HG03108 (cell line): ENCODE measurements at regions not wholly inside any gene's neighbourhood (a gene's known extent, or its start where the extent isn't known, plus 50 kb on each side); places are given as distances from the start of the nearest gene placed in this dataset.
"Not testable (repeated sequence)": the region's sequence is repeated elsewhere in the genome, so short reads cannot be mapped to it uniquely, and the experiment has no call there.

Experiments used
- ATAC-seq: cut with Tn5 transposase; IDR thresholded peaks from one replicate; pipeline ENCODE4 v1.9.1; 2021; ENCODE audit warnings: moderate library complexity; ENCODE audit not compliant: unreplicated experiment

DNA sequence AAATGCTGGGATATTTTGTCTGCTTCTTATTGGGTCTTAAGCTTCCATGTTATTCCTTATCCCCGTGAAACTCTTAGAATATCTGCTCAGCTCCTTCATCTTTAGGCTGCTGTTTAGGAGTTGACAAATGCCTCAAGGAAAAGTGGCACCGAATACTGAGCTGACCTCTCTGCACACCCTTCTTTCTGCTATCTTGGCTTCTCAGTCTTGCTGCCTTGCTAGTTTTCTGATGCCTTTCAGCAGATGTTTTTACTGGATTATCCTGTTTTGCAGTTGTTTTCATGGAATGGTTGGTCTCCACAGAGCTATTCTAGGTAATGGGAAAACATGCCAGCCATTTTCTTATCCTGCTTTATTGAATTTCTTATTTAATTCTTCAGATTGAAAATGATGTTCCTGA is 86.3 kb downstream of the GYPE start:
- no peak for ATAC-seq

DNA sequence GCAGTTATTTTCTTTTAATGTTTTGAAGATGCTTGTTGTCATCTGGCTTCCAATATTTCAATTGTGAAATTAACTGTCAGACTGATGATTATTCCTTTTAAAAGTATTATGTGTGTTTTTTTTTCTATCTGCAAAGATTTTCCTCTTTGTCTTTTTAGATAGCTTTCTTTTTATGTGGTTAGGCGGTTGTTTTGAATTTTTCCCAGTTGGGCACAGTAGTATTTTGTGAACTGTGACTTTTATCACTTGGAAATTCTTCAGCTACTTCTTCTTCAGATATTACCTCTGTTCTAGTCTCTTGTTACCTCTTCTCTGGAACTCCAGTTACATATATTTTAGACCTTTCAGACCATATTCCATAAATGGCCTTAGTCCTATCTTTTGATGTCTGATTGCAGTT is 87.5 kb downstream of the GYPE start:
- ATAC-seq: not testable (repeated sequence)

DNA sequence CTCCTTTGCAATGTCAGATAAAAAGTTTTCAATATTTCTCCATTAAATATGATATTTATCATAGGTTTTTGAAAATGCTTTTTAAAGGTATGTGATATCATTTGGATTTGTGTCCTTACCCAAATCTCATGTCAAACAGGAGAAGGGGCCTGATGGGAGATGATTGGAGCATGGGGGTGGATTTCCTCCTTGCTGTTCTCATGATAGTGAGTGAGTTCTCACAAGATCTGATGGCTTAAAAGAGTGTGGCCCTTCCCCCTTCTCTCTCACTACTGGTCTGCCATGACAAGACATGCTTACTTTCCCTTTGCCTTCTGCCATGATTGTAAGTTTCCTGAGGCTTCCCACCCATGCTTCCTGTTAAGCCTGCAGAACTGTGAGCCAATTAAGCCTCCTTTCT is 90.0 kb downstream of the GYPE start:
- not testable (repeated sequence) for ATAC-seq

DNA sequence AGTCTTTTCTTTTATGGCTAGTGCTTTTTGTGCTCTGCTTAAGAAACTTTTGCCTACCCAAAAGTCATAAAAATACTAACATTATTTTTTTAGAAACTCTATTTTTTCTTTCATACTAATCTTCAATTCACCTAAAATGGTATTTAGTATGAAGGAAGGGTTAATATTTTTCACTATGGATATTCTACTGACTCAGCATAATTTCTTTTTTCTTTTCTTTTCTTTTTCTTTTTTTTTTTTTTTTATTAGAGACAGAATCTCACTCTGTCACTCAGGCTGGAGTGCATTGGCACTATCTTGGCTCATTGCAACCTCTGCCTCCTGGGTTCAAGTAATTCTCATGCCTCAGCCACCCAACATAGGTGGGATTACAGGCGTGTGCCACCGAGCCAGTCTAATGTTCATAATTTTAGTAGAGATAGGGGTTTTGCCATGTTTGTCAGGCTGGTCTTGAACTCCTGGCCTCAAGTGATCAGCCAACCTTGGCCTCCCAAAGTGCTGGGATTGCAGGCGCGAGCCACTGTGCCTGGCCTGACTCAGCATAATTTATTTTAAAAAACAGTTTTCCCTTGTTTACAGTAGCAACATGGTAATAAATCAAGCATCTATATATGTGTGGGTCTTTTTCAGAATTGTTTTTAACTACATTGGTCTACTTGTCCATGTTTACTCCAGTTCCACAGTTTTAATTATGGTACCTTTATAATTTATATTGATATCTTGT is 91.8 kb downstream of the GYPE start:
- ATAC-seq: not testable (repeated sequence)

DNA sequence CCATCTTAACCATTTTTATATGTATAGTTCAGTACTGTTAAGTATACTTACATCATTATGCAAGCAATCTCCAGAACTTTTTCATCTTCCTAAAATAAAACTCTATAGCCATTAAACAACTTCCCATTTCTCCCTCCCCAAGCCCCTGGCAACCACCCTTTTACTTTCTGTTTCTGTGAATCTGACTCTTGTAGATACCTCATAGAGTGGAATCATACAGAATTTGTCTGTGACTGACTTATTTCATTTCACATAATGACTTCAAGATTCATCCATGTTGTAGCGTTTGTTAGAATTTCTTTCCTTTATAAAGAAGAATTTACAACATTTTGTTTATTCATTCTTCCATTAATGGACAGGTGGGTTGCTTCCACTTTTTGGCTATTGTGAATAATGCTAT is 91.2 kb upstream of the FREM3 start:
- ATAC-seq: not testable (repeated sequence)

DNA sequence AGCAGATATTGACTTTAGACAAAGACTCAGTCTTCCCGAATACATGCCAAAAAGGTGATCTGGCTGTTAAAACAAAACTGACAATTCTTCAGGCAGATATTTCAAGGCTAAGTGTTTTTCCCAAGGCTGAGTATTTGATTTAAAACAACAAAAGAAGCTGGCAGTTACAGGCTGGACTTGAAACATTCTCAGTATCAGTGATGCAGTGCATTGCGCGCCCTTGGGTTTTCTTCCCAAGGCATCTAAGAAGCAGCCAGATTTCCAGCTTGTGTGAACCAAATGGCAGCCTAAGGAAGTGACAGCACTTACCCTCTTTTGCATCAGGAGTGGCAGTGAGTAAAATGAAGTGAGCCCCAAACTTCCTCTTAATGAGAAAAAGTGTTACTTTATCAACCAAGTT is 90.0 kb upstream of the FREM3 start:
- not testable (repeated sequence) for ATAC-seq

DNA sequence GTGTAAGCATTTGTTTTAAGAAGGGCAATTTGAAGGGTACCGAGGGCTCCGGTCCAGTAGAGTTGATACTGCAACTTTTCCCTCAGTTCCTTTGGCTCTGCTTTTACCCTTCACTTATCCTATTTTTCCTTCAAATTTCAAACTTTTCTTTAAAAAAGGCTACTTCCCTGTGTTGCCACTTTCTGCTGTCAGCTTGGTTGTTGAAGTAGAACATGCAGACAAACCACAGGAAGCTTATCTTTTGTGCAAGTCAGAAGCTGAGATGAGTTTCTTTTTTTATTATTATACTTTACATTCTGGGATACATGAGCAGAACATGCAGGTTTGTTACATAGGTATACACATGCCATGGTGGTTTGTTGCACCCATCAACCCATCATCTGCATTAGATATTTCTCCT is 89.1 kb upstream of the FREM3 start:
- not testable (repeated sequence) for ATAC-seq

DNA sequence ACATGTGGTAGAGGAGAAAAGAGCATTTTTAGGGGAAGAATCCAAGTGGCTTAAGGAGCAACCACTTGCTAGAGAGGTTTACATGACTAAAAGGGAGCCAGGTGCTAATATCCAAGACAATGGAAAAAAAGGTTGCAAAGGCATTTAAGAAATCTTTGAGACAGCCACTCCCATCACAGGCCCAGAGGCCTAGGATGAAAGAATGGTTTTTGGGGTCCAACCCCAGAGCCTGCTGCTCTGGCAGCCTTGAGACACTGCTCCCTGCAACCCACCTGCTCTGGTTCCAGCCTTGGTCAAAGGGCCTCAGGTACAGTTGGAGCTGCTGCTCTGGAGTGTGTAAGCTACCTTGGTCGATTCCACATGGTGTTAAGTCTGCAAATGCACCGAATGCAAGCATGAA is 84.1 kb upstream of the FREM3 start:
- ATAC-seq: no peak

DNA sequence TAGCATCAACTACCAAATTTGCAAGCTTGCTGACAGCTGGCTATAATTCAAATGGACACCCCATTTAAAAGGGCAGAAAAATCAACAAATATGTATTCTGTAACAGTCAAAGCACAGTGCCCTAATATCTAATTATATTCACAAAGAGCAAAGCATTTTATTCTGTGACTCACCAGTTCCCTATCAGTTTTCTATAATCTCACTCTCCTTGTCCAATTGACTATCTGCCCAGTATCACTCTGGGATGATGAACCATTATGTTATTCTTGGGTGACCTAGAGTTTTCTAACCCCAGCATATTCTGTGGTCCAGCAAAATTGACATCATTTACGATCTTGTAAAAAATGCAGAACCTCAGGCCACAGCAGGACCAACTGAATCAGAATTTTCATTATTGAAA is 82.0 kb upstream of the FREM3 start:
- ATAC-seq: no peak

DNA sequence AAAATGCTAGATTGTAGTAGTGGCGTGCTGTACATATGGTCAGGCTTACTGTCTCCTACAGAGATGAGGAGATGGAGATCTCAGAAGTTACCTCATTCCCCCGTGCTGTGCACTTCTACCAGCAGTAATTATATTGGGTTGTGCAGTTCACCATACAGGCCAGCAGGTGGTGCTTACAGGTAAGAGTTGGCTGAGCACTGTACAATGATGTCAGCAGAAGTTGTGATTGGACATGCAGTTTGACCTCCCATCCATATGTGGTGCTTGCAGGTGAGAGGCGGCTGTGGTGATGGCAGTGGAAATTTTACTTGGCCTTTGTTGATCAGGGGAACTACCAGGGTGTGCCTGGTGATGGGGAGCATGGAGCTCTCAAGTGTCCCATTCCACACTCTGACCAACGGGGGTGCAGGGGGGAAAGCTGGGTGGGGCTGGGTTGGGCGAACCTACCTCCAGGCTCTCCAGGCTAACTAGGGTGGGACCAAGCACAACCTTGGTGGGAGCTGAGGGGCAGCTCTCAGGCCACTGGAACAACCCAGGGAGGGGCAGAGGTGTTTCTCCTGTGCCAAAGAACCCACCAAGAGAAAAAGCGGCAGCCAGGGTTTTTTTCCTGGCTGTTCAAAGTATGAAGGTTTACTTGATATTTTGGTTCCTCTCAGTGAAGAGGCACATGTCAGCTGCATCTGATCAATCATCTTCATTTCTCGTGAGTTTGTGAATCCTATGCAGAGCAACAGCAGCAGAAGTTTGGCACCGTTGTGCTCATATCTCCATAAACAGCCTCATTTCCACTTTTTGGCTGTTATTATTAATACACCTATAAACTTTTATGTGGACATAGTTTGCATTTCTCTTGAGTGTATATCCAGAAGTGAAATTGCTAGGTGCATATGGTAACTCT is 73.8 kb upstream of the FREM3 start:
- ATAC-seq: peak; percentile 96

DNA sequence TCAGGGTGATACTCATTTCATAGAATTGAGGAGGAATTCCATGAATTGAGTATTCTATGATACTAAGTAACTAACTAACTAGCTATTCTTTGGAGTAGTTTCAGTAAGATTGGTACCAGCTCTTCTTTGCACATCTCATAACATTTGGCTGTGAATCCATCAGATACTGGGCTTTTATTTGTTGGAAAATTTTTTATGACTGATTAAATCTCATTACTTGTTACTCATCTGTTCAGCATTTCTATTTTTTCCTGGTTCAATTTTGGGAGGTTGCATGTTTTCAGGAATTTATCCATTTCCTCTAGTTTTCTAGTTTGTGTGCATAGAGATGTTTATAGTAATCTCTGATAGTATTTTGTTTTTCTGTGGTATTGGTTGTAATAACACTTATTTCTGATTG is 70.8 kb upstream of the FREM3 start:
- ATAC-seq: no peak

DNA sequence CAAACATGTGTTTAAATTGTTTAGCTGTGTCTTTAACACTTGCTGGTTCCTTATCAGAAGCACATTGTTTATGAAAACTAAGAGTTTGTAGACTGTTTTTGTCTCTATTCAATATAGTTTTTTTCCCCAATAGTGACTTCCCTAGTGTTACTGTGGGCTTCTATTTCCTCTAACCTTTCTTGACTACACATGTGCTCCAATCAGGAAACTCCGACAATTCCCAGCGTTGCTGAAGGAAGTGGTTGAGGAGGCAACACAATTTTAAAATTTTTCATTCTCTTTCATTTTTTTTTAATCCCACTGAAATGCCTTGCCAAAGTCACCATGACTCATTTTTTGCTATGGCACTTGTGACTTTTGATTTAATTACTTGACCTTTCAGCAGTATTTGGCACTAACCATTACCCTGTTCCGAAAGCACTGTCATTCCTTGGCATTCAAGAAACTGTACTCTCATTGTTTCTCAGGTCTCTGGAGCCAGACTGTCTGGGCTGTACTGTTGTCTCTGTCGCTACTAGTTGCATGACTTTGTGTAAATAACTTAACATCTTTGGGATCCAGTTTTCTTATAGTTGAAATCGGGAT is 67.6 kb upstream of the FREM3 start:
- ATAC-seq: no peak

DNA sequence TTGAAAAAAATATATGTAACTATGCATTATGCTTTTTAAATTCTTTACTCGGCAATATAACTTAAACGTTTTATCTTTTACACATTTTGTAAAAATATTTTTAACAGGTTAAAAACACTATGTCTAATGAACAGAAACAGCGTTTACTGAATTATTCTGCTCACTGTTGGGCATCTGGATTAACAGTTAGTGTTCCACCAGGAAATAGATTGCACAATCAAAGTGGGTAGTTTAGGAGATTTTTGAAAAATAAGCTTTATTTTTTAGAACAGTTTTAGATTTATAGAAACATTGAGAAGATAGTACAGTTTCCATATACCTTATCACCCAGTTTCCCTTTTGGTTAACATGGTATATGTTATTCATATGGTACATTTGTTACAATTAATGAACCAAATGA is 63.1 kb upstream of the FREM3 start:
- ATAC-seq: no peak

DNA sequence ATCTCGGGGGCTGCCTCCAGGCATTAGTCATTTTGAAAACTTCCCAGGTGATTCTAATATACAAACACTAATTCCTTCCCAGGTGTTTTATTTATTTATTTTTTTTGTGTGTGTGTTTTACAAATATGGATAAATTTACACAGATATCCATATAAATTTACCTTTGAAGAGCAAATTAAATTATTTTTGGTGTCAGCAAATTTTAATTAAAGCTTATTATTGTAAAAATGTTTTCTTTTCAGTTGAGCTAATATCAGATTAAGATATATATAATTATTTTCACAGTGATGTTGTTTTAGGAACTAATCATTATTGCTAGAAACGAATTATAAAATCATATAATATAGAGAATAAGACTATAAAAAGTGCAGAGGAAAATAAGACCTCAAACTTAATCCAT is 62.0 kb upstream of the FREM3 start:
- ATAC-seq: no peak
